Right ventricle myocardium superior (tissue), 1 donor: ENCODE measurements at regions not wholly inside any gene's neighbourhood (a gene's known extent, or its start where the extent isn't known, plus 50 kb on each side); places are given as distances from the start of the nearest gene placed in this dataset.

ENCODE experiments used
- ATAC-seq: fragments of 200-7000 bp; cut with Tn5 transposase; one replicate; pipeline ENCODE4 v1.9.1; 2020; ENCODE audit warnings: mild to moderate bottlenecking; ENCODE audit not compliant: poor library complexity
- DNase-seq: peaks from one replicate; pipeline ENCODE4 v3.0.0-alpha.2; 2020
- intact Hi-C: fragments of 100-400 bp; cut with DNase I; formaldehyde crosslinking; loops from one replicate; pipeline ENCODE4 v1.11.2; 2022
- donor health status: DM: no; HTN: yes; CAD: no; lungs with severe emphysema.

- DNase-seq (no peak), ATAC-seq (no peak)
- intact Hi-C loops, result no loop called here
Measured at GRCh38 chr2:217642944-217643343, 359.9 kb downstream of the TNS1 start.

DNA sequence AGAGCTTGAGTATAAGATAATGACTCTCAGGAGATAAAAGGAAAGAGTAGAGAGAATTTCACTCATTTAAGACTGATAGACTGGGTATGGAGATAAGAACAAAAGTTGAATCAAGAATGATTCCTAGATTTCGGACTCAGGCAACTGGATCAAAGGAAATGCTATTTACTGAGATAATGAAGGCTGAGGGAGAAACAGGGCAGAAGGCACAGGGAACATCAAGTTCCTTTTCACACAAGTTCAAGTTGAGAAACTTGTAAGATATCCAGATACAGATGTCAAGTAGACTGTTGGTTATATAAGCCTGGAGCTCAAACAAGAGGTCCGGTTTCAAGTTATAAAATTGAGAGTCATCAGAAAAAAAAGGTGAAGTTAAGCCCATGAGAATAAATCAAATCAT is 360.8 kb downstream of the TNS1 start:
- no peak for DNase-seq
- intact Hi-C loops, result no loop called here
- peak; percentile 59 for ATAC-seq

DNA sequence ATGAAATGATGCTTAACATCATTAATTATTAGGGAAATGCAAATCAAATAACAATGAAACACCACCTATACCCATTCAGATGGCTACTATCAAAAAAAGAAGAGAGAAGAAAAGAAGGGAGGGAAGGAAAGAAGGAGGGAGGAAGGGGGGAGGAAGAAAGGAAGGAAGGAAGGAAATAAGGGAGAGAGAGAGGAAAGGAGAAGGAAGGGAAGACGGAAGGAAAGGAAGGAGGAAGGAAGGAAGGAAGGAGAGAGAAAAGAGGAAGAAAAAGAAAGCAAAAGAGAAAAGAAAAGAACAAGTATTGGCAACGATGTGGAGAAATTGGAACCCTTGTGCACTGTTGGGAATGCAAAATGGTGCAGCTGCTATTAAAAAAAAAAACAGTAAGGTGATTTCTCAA is 363.3 kb downstream of the TNS1 start:
- DNase-seq, result no peak
- intact Hi-C loops, result no loop called here
- ATAC-seq, result no peak

DNA sequence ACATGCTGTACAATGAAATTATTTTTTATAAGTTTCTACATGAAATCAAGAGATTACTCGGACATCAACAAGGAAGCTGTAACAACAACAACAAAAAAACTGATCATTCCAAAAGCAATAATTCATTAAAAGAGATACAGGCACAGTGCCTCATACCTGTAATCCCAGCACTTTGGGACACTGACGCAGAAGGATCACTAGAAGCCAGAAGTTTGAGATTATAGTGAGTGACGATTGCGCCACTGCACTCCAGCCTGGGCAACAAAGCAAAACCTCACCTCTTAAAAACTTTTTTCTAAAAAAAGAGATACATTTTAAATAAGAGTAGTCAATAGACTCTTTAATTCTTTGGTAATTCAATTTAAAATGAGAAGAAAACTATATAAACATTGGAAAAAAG is 364.3 kb downstream of the TNS1 start:
- DNase-seq, result no peak
- peak; percentile 60 for ATAC-seq
- intact Hi-C loops, result no loop called here

DNA sequence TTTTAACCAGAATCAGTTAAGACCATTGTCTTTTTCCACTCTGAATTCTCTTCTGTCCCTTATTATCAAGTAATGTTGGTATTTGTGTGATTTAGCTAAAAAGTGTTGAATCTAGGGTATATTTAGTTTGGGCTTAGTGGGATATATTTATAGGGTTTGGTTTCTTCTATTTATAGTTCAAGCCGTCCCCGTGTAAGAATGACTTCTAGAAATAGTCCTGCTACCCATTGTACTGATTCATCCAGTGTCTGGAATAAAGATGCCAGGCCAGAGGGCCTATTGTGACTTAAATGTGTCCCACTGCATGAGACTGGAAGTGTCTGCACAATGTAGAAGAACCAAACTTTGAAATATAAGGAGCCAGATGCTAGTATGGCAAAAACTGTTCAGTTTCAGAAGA is 364.8 kb downstream of the TNS1 start:
- intact Hi-C loops, result no loop called here
- ATAC-seq (peak; percentile 53), DNase-seq (no peak)

DNA sequence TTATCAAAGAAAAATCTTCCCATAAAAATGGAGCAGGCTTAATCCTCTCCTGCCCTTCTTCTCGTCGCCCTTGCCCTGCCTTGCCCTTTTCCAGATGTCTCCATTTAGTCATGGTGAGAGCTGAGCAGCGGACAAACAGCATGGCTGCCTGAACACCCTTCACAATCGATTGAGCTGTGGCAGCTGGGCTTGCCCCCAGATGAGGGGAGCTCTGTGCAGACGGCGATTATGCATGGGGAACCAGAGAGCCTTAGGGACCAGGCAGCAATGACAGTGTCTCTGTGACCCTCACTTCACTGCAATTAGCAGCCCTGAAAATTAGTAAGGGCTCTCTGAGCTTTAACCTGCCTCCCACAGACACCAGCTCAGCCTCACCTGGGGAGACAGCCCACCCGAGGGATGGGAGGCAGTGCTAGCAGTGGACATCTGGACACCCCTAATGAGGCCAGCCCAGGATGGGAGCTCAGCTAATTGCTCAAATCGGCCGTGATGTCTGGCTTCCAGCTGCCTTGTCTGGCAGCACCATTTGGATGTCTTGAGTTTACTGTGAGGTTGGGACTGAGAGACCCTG is 365.7 kb downstream of the TNS1 start:
- ATAC-seq (no peak), DNase-seq (no peak)
- intact Hi-C loops, result no loop called here

GRCh38 chr2:217636578-217636977 is 366.2 kb downstream of the TNS1 start:
- intact Hi-C loops, result no loop called here
- ATAC-seq (peak; percentile 5), DNase-seq (no peak)

- DNase-seq, result no peak
- intact Hi-C loops, result no loop called here
- no peak for ATAC-seq
Measured at GRCh38 chr2:217634871-217635270, 367.9 kb downstream of the TNS1 start.

GRCh38 chr2:217632043-217632442 is 370.8 kb downstream of the TNS1 start:
- DNase-seq (peak; percentile 63), ATAC-seq (peak; percentile 77)
- intact Hi-C loops, result no loop called here

GRCh38 chr2:217631115-217631514 is 371.7 kb downstream of the TNS1 start:
- intact Hi-C loops, result no loop called here
- ATAC-seq (no peak), DNase-seq (no peak)

- DNase-seq (no peak), ATAC-seq (no peak)
Measured at GRCh38 chr2:217629347-217629746, 373.4 kb downstream of the TNS1 start.

DNA sequence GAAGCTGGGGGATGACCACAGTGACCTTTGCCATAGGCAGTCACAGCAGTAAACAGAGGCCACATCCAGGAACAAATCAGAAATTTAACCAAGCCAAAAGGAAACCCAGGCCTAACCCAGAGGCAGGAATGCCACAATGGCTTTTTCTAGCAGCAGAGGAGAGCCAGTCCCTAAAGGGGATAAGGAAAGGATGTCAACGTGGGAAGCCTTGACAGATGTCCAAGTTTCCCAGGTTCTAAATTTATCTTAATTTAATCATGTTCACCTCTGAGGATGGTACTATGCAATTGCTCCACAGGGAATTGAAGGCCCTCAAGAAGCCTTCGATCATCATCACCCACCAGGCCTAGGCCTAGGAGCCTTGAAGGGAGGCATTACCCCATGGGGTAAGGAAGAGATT is 374.7 kb downstream of the TNS1 start:
- DNase-seq, result no peak
- intact Hi-C loops, result no loop called here
- ATAC-seq, result no peak

More at GRCh38 chr2:217629347-217629746, 373.4 kb downstream of the TNS1 start:
- intact Hi-C loops, result no loop called here

- intact Hi-C loops, result no loop called here
- DNase-seq (no peak), ATAC-seq (no peak)
Measured at GRCh38 chr2:217626926-217627325, 375.9 kb downstream of the TNS1 start.

GRCh38 chr2:217625557-217626169 is 377.1 kb downstream of the TNS1 start:
- ATAC-seq, result peak; percentile 30
- intact Hi-C loops, result no loop called here
- no peak for DNase-seq

DNA sequence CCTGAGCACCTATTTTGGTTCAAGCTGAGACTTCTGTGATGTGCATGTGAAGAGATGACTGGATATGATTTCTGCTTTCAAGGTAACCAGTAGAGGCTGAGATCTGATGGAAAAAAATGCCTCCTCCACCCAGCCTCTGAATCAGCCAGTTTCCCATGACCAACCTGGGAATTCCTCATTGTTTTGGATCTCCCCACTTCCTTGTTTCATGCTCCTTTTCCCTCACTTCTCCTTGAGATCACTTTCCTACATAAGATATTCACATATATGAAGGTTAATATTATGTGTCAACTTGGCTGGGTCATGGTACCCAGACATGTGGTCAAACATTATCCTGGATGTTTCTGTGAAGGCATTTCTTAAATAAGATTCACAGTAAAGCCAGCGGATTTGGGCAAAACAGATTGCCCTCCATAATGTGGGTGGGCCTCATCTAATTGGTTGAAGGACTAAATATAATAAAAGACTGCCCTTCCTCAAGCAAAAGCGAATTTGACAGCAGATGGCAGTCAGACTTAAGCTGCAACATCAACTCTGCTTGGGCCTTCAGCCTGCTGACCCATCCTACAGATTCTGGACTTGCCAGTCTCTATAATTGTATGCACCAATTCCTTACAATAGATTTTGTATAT is 379.4 kb downstream of the TNS1 start:
- intact Hi-C loops, result no loop called here
- no peak for DNase-seq
- ATAC-seq, result no peak

DNA sequence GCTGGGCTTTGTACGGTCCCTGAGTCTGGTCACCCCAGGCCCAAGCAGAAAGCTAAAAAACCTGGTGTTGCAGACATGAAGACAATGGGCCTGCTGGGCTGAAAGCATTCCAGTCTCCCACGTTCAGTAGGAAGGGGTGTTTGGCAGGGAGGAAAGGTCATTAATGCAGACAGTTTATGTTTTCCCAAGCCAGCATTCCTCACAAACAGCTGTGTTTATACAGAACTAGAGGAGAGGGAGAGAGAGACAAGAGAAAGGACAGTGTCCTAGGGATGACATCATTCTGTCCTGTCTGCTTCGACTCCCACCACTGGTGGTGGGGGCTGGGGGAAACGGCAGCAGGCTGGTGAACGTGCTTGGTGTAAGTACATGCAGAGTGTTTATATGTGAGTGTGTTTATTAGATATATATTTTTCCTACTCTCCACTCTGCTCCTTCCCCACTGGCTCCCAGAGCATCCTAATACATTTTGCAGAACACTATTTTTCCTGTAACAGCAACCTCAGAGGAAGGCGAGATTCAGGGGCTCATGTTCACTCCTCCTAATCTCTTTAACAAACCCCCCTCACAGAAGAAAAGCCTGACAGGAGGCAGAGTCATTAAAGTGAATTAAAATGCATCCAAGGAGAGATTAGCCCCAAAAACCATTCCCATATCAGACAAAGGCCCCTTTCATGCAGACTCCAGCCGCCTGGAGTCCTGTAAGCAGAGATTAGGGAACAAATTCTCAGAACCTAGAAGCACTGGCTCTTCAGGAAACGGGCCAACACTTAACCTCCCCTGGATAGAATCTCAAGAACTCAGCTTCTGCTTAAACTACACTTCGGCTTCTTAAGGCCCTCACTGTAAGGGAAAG is 380.4 kb downstream of the TNS1 start:
- ATAC-seq (peak; percentile 68), DNase-seq (no peak)
- intact Hi-C loops, result no loop called here

GRCh38 chr2:217621391-217621801 is 381.4 kb downstream of the TNS1 start:
- DNase-seq (no peak), ATAC-seq (no peak)
- intact Hi-C loops, result no loop called here

DNA sequence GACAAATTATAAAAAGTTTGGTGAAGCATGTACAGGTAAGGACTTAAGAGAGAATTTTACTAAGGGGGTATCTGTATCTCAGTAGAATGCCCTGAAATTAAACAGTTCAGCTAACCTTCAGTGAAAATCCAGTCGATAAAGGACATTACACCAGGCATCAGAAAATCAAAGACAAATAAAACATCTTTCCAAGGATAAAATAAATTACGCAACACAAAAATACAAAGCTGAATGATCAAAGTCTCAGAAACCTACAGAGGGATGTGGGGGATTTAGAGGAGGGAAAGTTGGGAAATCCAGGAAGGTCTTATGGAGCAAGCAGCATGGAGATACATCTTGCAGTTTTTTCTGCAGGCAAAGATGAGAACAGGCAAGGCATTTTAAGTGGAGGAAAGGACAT is 384.1 kb downstream of the TNS1 start:
- ATAC-seq (no peak), DNase-seq (no peak)
- intact Hi-C loops, result no loop called here

- no peak for DNase-seq
- ATAC-seq, result no peak
- intact Hi-C loops, result no loop called here
Measured at GRCh38 chr2:217617616-217618022, 385.2 kb downstream of the TNS1 start.

GRCh38 chr2:217616936-217617335 is 385.9 kb downstream of the TNS1 start:
- no peak for DNase-seq
- intact Hi-C loops, result no loop called here
- peak; percentile 49 for ATAC-seq
